Neural cell (in vitro differentiated cells): ENCODE measurements at regions not wholly inside any gene's neighbourhood (a gene's known extent, or its start where the extent isn't known, plus 50 kb on each side); places are given as distances from the start of the nearest gene placed in this dataset.

Experiments
- EP300 ChIP-seq: fragments of 450-650 bp; conservative IDR thresholded peaks from 2 replicates; pipeline ENCODE4 v1.6.1; 2014; ENCODE audit warnings: antibody characterized with exemption, mild to moderate bottlenecking, moderate library complexity; ENCODE audit not compliant: poor library complexity, severe bottlenecking
- EZH2 ChIP-seq: fragments of 200-600, 300-800 bp; shearing (Covaris generic), sonication (generic); IDR thresholded peaks from 2 replicates; pipeline ENCODE4 v1.6.1; 2014; ENCODE audit warnings: antibody characterized with exemption, low read length, borderline replicate concordance, mild to moderate bottlenecking; ENCODE audit not compliant: insufficient read depth, poor library complexity, severe bottlenecking
- POLR2AphosphoS5 ChIP-seq: IDR thresholded peaks from 2 replicates; pipeline ENCODE4 v1.6.1; 2012
- RAD21 ChIP-seq: fragments of 450-650 bp; conservative IDR thresholded peaks from 2 replicates; pipeline ENCODE4 v1.6.1; 2014; ENCODE audit warnings: antibody characterized with exemption, mild to moderate bottlenecking, moderate library complexity
- TF ChIP-seq, protein P1 (sequence below): fragments of 450-650 bp; IDR thresholded peaks from 2 replicates; pipeline ENCODE4 v1.5.1; 2014; ENCODE audit warnings: antibody characterized with exemption, mild to moderate bottlenecking, moderate library complexity; ENCODE audit not compliant: poor library complexity, severe bottlenecking

- TF ChIP-seq POLR2AphosphoS5, result no peak
- TF ChIP-seq, protein P1, sequence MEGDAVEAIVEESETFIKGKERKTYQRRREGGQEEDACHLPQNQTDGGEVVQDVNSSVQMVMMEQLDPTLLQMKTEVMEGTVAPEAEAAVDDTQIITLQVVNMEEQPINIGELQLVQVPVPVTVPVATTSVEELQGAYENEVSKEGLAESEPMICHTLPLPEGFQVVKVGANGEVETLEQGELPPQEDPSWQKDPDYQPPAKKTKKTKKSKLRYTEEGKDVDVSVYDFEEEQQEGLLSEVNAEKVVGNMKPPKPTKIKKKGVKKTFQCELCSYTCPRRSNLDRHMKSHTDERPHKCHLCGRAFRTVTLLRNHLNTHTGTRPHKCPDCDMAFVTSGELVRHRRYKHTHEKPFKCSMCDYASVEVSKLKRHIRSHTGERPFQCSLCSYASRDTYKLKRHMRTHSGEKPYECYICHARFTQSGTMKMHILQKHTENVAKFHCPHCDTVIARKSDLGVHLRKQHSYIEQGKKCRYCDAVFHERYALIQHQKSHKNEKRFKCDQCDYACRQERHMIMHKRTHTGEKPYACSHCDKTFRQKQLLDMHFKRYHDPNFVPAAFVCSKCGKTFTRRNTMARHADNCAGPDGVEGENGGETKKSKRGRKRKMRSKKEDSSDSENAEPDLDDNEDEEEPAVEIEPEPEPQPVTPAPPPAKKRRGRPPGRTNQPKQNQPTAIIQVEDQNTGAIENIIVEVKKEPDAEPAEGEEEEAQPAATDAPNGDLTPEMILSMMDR, result no peak
- TF ChIP-seq EP300, result no peak
- TF ChIP-seq RAD21, result no peak
- TF ChIP-seq EZH2, result no peak
Measured at GRCh38 chr10:35950701-35951100, 308.6 kb upstream of the FZD8 start.
